Kidney epithelial cell (primary cell): ENCODE measurements at regions not wholly inside any gene's neighbourhood (a gene's known extent, or its start where the extent isn't known, plus 50 kb on each side); places are given as distances from the start of the nearest gene placed in this dataset.

Experiments used
- DNase-seq: peaks from one replicate; pipeline ENCODE4 v3.0.0-alpha.2; 2010; ENCODE audit warnings: low read depth
- H3K27me3 ChIP-seq: 2 replicates; pipeline ENCODE4 v1.6.0; 2011; ENCODE audit warnings: low read length; ENCODE audit not compliant: control insufficient read depth, insufficient read depth
- H3K36me3 ChIP-seq: 2 replicates; pipeline ENCODE4 v1.5.1; 2011; ENCODE audit warnings: low read length; ENCODE audit not compliant: control insufficient read depth, insufficient read depth
- H3K4me3 ChIP-seq: 2 replicates; pipeline ENCODE4 v1.5.1; 2011; ENCODE audit warnings: low read depth, mild to moderate bottlenecking, control low read depth, low read length
- TF ChIP-seq, protein P1 (sequence below): IDR thresholded peaks from 2 replicates; pipeline ENCODE4 v1.5.1; 2011; ENCODE audit warnings: mild to moderate bottlenecking, moderate library complexity, low read length, control low read depth, inconsistent platforms; ENCODE audit not compliant: insufficient read depth, poor library complexity, severe bottlenecking

DNA sequence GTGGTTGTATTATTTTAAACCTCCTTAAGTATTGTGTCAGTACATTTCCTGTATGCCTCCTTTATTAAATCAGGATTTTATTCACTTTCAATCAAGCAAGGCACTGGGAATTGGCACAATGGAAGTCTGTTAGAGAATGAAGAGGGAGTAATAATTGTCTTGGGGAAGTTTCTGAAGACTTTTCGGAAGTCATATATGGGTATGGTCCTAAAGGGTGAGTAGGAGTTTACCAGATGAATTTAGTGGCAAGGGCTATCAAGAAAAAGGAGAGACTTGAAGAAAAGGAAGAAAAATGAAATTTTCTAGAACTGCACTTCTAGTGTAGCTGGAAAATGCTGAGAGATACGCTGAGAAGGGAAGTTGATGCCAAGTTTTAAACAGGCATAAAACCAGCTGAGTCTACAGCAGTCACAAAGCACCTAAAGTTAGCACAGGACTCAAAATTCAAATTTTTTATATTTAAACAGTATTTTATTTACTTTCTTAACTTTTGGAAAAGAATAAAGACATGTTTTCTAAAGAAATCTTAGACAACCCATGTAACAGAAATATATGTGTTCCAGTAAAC lies 184.9 kb downstream of the SMC2 start:
- no peaks in the 10 kb centered on the region for H3K36me3 ChIP-seq
- TF ChIP-seq, protein P1, sequence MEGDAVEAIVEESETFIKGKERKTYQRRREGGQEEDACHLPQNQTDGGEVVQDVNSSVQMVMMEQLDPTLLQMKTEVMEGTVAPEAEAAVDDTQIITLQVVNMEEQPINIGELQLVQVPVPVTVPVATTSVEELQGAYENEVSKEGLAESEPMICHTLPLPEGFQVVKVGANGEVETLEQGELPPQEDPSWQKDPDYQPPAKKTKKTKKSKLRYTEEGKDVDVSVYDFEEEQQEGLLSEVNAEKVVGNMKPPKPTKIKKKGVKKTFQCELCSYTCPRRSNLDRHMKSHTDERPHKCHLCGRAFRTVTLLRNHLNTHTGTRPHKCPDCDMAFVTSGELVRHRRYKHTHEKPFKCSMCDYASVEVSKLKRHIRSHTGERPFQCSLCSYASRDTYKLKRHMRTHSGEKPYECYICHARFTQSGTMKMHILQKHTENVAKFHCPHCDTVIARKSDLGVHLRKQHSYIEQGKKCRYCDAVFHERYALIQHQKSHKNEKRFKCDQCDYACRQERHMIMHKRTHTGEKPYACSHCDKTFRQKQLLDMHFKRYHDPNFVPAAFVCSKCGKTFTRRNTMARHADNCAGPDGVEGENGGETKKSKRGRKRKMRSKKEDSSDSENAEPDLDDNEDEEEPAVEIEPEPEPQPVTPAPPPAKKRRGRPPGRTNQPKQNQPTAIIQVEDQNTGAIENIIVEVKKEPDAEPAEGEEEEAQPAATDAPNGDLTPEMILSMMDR = no peak
- H3K4me3 ChIP-seq = no peak overlapping the region
- no peaks in the 10 kb centered on the region for H3K27me3 ChIP-seq
- DNase-seq = no peak

GRCh38 chr9:104279535-104280177 lies 185.5 kb downstream of the SMC2 start:
- no peak overlapping the region for H3K4me3 ChIP-seq
- DNase-seq = no peak
- TF ChIP-seq, protein P1 = no peak
- no peaks in the 10 kb centered on the region for H3K27me3 ChIP-seq
- H3K36me3 ChIP-seq = no peaks in the 10 kb centered on the region

DNA sequence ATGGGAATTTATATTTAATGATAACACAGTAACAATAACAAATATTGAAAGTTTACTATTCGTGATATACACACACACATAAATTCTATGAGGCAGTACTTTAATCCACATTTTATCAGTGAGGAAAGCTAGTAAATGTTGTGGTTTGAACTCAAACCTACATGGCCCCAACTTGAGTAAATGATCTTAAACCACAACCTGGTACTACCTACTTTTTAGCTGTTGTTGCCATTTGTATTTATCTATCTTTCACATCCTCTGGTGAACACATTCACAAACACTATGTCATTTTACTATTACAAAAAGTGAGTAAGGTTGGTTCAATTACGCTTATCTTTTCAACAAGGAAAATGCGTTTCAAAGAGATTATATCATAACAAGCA lies 186.1 kb downstream of the SMC2 start:
- DNase-seq = no peak
- Histone ChIP-seq H3K4me3 (no peak overlapping the region), H3K36me3 (no peaks in the 10 kb centered on the region), H3K27me3 (no peaks in the 10 kb centered on the region)
- TF ChIP-seq, protein P1 = no peak

- Histone ChIP-seq H3K27me3 (no peaks in the 10 kb centered on the region), H3K4me3 (no peak overlapping the region)
- TF ChIP-seq, protein P1 = no peak
Measured at GRCh38 chr9:104280711-104281110, 186.6 kb downstream of the SMC2 start.

GRCh38 chr9:104286187-104286586 lies 192.1 kb downstream of the SMC2 start:
- no peaks in the 10 kb centered on the region for H3K36me3 ChIP-seq
- no peak overlapping the region for H3K4me3 ChIP-seq
- TF ChIP-seq, protein P1 = no peak
- H3K27me3 ChIP-seq = no peaks in the 10 kb centered on the region
- no peak for DNase-seq

More at GRCh38 chr9:104280711-104281110, 186.6 kb downstream of the SMC2 start:
- no peaks in the 10 kb centered on the region for H3K36me3 ChIP-seq
- no peak for DNase-seq

- Histone ChIP-seq H3K27me3 (no peaks in the 10 kb centered on the region), H3K4me3 (no peak overlapping the region), H3K36me3 (no peaks in the 10 kb centered on the region)
- DNase-seq = no peak
- TF ChIP-seq, protein P1 = no peak
Measured at GRCh38 chr9:104286799-104287198, 192.7 kb downstream of the SMC2 start.
